Ovary (tissue), 7 donors: ENCODE measurements at regions not wholly inside any gene's neighbourhood (a gene's known extent, or its start where the extent isn't known, plus 50 kb on each side); places are given as distances from the start of the nearest gene placed in this dataset.

Experiments used
- DNase-seq, 5 donors: peaks; one replicate each; pipeline ENCODE4 v3.0.0-alpha.2; 2019 to 2020
- H3K27ac ChIP-seq, 2 donors: fragments of 200-600 bp; one replicate each; pipeline versions ENCODE4 v1.5.1 to v1.8.0; 2019 to 2022
- H3K27me3 ChIP-seq: fragments of 200-600 bp; one replicate; pipeline ENCODE4 v1.8.0; 2022
- H3K36me3 ChIP-seq: fragments of 200-600 bp; sonication (generic); one replicate; pipeline ENCODE4 v1.5.1; 2019
- H3K4me1 ChIP-seq: one replicate; pipeline ENCODE4 v1.8.1; 2013; ENCODE audit warnings: mild to moderate bottlenecking, moderate library complexity; ENCODE audit not compliant: insufficient read depth
- H3K4me3 ChIP-seq: fragments of 200-600 bp; sonication (generic); one replicate; pipeline ENCODE4 v1.5.1; 2017
- H3K9me3 ChIP-seq, 2 donors: fragments of 200-600 bp in 1 of 2; sonication (generic) in 1 of 2; one replicate each; pipeline versions ENCODE4 v1.5.1 to v1.8.1; 2013 to 2019; ENCODE audit warnings: mild to moderate bottlenecking in 1 of 2, moderate library complexity in 1 of 2
- EP300 ChIP-seq: sonication (generic); formaldehyde crosslinking; IDR thresholded peaks from one replicate; pipeline ENCODE4 v1.6.1; 2017; ENCODE audit warnings: antibody characterized with exemption
- POLR2A ChIP-seq: fragments of 450-650 bp; IDR thresholded peaks from one replicate; pipeline ENCODE4 v1.6.1; 2017; ENCODE audit warnings: antibody characterized with exemption, mild to moderate bottlenecking, moderate library complexity
- WGBS, 3 donors: extraction: QIAGEN DNeasy Blood & Tissue Kit in 1 of 3; methylation state at CpG; one replicate each; pipeline versions ENCODE4 v1.1.5 to v1.1.7; 2013 to 2017; 5-methylcytosine and 5-hydroxymethylcytosine counted together
- intact Hi-C, 4 donors: fragments of 100-400 bp; cut with DNase I; formaldehyde crosslinking; loops; one replicate each; pipeline versions ENCODE4 v1.11.0 to v1.15.1; 2022 to 2023
- TF ChIP-seq, protein P1 (sequence below), 3 donors: fragments of 450-650 bp in 2 of 3; fragments of 200-600 bp in 1 of 3; IDR thresholded peaks; one replicate each; pipeline versions ENCODE4 v1.5.1 to v1.8.0; 2016 to 2022; ENCODE audit warnings: antibody characterized with exemption in 3 of 3, mild to moderate bottlenecking in 1 of 3
- donor health status: DM: no; HTN: no; CAD: no; lungs with moderate emphysema.
- donor health status: DM: no; HTN: no; CAD: no.
- donor health status: Bipolar disorder and iron deficiency.
- donor health status: DM: no; HTN: no; CAD: no.
- donor health status: DM: yes; HTN: yes; CAD: no.

DNA sequence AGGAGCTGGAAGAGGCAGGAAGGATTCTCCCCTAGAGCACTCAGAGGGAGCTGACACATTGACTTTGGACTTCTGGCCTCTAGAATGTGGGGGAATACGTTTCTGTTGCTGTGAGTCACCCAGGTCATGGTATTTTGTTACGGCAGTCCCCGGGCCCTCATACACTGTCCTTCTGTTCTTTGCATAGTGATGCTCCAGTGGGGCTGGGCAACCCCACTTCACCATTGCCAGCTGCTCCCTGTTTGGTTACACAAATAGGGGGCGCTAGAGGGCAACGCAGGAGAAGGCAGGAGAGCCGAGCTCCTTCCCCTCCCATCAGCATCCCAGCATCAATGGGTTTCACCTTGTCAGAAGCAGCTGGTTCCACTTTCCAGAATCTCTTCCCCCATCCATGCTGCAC lies 257.7 kb upstream of the FOXF1 start:
- no peaks in the 10 kb centered on the region for H3K36me3 ChIP-seq
- H3K9me3 ChIP-seq, result no peaks in the 10 kb centered on the region
- intact Hi-C loops, result no loop called here
- H3K27me3 ChIP-seq, result no peaks in the 10 kb centered on the region
- no peak overlapping the region for H3K27ac ChIP-seq
- 32 to 39% (median 37%) methylated on average over 6 of the region's 6 CpGs for WGBS, 3 donors
- no peak overlapping the region for H3K4me3 ChIP-seq
- no peak for DNase-seq
- TF ChIP-seq EP300 (no peak), POLR2A (no peak)
- TF ChIP-seq, protein P1, sequence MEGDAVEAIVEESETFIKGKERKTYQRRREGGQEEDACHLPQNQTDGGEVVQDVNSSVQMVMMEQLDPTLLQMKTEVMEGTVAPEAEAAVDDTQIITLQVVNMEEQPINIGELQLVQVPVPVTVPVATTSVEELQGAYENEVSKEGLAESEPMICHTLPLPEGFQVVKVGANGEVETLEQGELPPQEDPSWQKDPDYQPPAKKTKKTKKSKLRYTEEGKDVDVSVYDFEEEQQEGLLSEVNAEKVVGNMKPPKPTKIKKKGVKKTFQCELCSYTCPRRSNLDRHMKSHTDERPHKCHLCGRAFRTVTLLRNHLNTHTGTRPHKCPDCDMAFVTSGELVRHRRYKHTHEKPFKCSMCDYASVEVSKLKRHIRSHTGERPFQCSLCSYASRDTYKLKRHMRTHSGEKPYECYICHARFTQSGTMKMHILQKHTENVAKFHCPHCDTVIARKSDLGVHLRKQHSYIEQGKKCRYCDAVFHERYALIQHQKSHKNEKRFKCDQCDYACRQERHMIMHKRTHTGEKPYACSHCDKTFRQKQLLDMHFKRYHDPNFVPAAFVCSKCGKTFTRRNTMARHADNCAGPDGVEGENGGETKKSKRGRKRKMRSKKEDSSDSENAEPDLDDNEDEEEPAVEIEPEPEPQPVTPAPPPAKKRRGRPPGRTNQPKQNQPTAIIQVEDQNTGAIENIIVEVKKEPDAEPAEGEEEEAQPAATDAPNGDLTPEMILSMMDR (IDR thresholded peaks at IDR 0.05), result no peak
- no peaks in the 10 kb centered on the region for H3K4me1 ChIP-seq

DNA sequence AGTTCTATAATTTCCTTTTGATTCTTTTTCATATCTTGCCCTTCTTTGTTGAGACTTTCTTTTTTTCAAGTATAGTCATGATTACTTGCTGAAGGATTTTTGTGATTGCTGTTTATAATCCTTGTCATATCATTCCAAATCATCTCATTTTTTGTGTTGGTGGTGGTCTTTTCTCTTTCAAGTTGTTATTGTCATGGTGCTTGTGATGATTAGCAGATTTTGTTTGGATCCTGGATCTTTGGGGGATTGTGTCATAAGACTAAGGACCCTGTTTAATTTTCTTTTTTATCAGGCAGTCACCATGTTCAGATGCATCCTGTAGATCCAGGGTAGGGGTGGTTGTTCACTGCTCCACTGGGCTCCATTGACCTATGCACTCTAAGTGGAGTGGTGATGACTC lies 254.4 kb upstream of the FOXF1 start:
- Histone ChIP-seq H3K27ac (no peak overlapping the region), H3K4me3 (no peak overlapping the region), H3K36me3 (no peaks in the 10 kb centered on the region), H3K9me3 (no peaks in the 10 kb centered on the region), H3K4me1 (no peaks in the 10 kb centered on the region), H3K27me3 (no peaks in the 10 kb centered on the region)
- intact Hi-C loops, result no loop called here
- no peak for DNase-seq
- no peak for TF ChIP-seq POLR2A
- no peak for TF ChIP-seq EP300
- TF ChIP-seq, protein P1 (IDR thresholded peaks at IDR 0.05), result no peak

DNA sequence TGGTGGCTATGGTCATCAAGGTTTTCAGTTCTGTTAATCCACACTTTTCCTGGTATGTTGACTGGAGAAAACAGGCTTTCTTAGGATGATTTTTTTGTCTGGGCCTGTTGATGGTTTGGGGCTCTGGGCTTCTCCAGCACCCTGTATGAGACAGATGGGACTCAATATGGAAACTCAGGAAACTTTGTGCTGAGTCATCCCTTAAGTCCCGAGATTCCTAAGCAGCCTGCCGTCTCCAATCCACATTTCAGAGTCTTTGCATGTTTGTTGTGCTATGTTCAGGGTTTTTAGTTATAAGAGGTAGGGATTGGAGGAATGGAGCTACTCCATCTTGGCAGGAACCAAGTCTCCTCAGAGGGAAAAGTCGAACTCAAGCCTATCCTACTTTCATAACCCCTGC lies 253.3 kb upstream of the FOXF1 start:
- DNase-seq, result no peak
- no peak overlapping the region for H3K4me3 ChIP-seq
- WGBS, 3 donors, result 78 to 84% (median 82%) methylated on average over 3 of the region's 3 CpGs
- no peak overlapping the region for H3K27ac ChIP-seq
- no peaks in the 10 kb centered on the region for H3K4me1 ChIP-seq
- no peaks in the 10 kb centered on the region for H3K36me3 ChIP-seq
- TF ChIP-seq EP300 (no peak), POLR2A (no peak)
- TF ChIP-seq, protein P1 (IDR thresholded peaks at IDR 0.05), result no peak
- no peaks in the 10 kb centered on the region for H3K9me3 ChIP-seq
- intact Hi-C loops, result no loop called here
- no peaks in the 10 kb centered on the region for H3K27me3 ChIP-seq

DNA sequence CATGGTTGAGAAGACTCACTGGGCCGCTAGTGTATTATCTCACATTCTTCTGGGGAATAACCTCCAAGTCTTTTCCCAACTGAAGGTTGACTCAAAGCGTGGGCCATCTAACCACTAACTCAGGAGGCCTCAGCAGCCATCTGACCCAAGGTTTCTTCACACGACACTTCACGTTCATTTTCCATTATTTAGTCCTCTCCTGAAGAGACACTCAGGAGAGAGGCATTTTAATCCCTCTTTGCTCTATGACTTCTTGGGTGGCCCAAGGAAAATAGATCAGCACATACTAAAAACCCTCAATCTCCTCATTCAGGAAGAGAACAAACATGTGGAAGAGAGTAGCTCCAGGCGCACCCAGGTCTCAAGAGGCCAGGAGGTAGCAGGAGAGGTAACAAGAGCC lies 252.8 kb upstream of the FOXF1 start:
- 70 to 72% (median 72%) methylated on average over 5 of the region's 5 CpGs for WGBS, 3 donors
- Histone ChIP-seq H3K36me3 (no peaks in the 10 kb centered on the region), H3K4me1 (no peaks in the 10 kb centered on the region), H3K4me3 (no peak overlapping the region), H3K27me3 (no peaks in the 10 kb centered on the region), H3K27ac (no peak overlapping the region), H3K9me3 (no peaks in the 10 kb centered on the region)
- no peak for DNase-seq
- intact Hi-C loops, result no loop called here
- no peak for TF ChIP-seq POLR2A

DNA sequence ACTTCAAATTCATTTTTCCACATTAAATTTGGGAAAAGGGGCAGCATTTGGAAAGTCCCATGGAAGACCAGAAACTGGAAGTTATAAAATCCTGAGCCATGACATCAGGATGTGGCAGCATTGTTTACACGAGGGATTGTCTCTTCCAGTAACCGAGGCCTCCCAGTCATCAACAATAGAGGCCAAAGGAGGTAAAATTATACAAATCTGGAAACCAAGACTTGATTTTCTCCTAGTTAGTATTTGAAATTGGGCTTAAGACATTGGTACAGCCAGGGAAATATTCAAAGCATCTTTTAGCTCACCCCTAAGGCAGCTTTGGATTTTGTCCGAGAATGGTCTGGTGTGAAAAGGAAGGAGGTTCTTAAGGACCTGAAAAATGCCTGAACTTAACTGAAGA lies 251.6 kb upstream of the FOXF1 start:
- Histone ChIP-seq H3K4me3 (no peak overlapping the region), H3K36me3 (no peaks in the 10 kb centered on the region), H3K27me3 (no peaks in the 10 kb centered on the region), H3K27ac (no peak overlapping the region), H3K9me3 (no peaks in the 10 kb centered on the region), H3K4me1 (no peaks in the 10 kb centered on the region)
- WGBS, 3 donors, result 79 to 87% (median 84%) methylated on average over 3 of the region's 3 CpGs
- TF ChIP-seq EP300 (no peak), POLR2A (no peak)
- no peak for DNase-seq
- intact Hi-C loops, result no loop called here

DNA sequence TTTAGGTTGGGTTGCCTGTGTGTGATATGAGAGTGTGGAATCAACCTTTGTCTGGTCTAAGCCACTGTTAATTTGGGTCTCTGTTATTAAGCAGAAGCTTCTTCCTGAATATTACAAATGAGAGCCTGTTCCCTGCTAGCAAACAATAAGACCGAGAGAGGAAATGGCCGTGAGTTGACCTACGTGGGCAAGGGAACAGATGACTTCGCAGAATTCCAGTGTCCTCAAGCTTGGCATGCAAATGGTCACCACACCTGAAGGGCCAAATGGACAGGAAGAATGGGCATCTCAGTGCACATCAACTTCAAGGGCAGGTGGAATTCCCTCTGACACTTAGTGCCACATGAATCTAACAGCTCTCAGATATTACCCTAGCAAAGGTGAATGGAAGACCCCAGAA lies 250.8 kb upstream of the FOXF1 start:
- TF ChIP-seq EP300 (no peak), POLR2A (no peak)
- TF ChIP-seq, protein P1 (IDR thresholded peaks at IDR 0.05), result no peak
- Histone ChIP-seq H3K36me3 (no peaks in the 10 kb centered on the region), H3K4me3 (no peak overlapping the region), H3K27me3 (no peaks in the 10 kb centered on the region), H3K27ac (no peak overlapping the region), H3K9me3 (no peaks in the 10 kb centered on the region), H3K4me1 (no peaks in the 10 kb centered on the region)
- WGBS, 3 donors, result 72 to 80% (median 73%) methylated on average over 4 of the region's 4 CpGs
- DNase-seq, result no peak
- intact Hi-C loops, result no loop called here
